ENCODE measurements at regions not wholly inside any gene's neighbourhood (a gene's known extent, or its start where the extent isn't known, plus 50 kb on each side); places are given as distances from the start of the nearest gene placed in this dataset.

GRCh38 chr20:60653111-60653845 lies 598.8 kb upstream of the CDH4 start:
- DNase-seq: no peak

GRCh38 chr20:60658681-60659080 lies 593.4 kb upstream of the CDH4 start:
- DNase-seq: no peak

GRCh38 chr20:60659240-60659639 lies 592.8 kb upstream of the CDH4 start:
- no peak for DNase-seq

GRCh38 chr20:60662307-60662706 lies 589.8 kb upstream of the CDH4 start:
- no peak for DNase-seq

DNA sequence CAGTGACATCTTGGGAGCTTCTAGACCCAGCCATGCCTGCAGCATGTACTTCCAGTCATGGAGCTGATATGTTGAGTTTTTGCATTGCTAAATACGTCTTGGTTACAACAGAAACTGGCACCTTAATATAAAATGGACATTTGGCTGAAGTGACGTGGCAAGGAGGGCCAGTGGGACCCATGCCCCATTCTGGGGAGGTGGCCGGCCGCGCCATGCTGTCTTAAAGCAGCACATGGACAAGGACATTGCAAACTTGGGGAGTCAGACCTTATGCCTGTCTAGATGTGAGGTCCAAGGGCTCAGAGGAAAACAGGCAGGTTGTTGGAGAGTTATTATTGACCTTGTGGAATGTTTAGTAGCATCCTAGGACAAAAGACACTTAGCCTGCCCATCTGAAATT lies 588.0 kb upstream of the CDH4 start:
- DNase-seq: no peak

- DNase-seq: no peak
Measured at GRCh38 chr20:60667641-60668040, 584.4 kb upstream of the CDH4 start.

DNA sequence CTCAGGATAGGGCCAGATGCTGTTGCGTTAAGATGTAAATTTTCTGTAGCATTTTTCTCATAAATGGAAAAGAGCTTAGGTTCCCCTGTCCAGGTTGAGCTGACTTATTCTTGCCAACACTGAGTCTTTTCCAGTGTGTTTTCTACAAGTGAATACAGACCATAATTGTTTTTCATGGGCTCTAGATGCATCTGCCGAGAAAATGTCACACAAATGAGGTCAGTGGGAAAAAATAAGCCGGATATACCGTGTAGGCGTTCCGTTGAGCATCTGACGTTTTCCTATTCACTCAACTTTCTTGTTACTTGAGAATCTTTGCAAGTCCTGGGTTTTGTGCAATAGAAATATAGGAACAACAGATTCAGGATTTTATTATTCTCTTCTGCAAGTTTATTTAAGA lies 582.9 kb upstream of the CDH4 start:
- DNase-seq: no peak

DNA sequence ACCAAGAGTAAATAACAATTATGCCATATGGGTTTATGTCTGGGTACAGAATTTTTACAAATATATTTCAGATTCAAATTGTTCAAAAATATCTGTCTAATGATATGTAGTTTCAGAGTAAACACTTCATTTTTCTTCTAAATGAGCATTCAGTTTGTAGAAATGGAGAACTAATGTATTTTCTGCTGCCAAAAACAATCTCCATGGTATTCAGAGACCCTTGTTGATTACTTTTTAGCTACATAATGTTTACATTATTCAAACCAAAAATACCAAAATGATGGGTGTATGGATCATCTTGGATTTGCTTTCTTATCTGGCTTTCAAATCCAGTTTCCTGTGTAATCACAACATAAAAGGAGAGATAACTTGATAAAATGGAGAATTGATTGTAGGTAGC lies 576.0 kb upstream of the CDH4 start:
- DNase-seq: no peak

- no peak for DNase-seq
Measured at GRCh38 chr20:60677819-60678218, 574.2 kb upstream of the CDH4 start.

GRCh38 chr20:60680554-60680953 lies 571.5 kb upstream of the CDH4 start:
- DNase-seq: no peak

DNA sequence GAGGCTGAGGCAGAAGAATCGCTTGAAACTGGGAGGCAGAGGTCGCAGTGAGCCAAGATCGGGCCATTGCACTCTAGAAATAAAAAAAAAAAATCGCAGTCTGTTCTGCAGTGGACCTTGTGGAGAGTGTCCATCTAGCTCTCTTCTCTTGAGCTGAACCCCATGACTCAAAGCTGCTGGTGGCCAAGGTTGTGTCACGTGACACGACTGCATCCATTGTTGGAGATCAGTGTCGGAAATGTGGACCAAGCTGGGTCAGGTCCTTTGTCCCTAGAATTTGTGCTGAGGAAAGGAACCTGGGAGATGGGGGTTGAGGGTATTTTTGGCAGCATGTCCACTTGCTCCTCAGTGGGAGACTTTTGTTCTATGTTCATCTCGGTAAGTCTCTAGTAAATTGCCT lies 564.8 kb upstream of the CDH4 start:
- DNase-seq: no peak

GRCh38 chr20:60690771-60691170 lies 561.3 kb upstream of the CDH4 start:
- no peak for DNase-seq

GRCh38 chr20:60691966-60692615 lies 560.0 kb upstream of the CDH4 start:
- DNase-seq: no peak

GRCh38 chr20:60693496-60694133 lies 558.4 kb upstream of the CDH4 start:
- no peak for DNase-seq

GRCh38 chr20:60694763-60695162 lies 557.3 kb upstream of the CDH4 start:
- no peak for DNase-seq

DNA sequence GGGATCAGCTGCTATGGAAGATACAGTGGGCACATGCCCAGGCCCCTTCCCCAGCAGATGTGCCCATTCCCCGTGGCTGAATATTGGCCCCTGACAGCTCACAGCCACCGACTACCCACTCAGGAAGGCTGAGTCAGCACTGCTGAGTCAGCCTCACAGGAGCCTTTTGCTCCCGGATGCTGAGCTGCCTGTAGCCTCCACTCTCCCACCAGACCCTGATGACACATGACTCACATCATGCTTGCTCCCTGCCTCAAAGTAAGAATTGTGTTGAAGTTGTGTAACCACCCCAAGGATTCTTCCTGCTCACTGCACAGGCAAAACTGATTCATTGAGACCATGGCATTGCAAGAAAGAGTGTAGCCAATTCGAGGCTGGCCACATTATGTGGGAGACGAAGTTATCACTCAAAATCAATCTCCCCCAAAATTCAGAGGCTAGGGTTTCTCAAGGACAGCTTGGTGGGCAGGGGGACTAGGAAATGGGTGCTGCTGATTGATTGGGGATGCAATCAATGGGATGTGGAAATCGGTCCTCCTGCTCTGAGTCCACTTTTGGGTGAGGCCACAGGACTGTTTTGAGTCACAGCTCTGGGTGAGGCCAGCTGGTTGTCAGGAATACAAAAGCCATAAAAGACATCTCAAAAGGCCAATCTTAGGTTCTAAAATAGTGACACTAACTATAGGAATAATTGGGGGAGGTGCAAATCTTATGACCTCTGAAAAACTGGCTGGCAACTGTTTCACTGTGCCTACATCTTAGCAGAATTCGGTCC lies 556.6 kb upstream of the CDH4 start:
- no peak for DNase-seq

DNA sequence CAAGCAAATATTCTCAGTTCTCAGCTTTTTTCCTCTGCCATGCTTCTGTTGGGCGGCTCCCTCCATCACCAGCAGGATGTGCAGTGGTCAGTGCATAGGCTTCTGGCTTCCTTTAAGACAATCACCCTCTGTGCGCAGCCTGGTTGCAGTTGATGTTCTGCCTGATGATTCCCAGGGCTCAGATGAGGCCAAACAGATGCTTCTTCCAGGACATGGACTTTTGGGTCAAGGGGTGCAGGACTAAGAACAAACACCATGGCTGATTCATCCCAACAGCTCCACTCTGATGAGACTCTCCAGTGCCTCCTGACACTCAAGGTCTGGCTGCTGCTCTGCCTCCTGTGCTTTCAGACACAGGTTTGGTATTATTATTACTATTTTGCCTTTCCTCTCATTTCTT lies 554.8 kb upstream of the CDH4 start:
- no peak for DNase-seq

- DNase-seq: no peak
Measured at GRCh38 chr20:60700728-60701127, 551.3 kb upstream of the CDH4 start.

DNA sequence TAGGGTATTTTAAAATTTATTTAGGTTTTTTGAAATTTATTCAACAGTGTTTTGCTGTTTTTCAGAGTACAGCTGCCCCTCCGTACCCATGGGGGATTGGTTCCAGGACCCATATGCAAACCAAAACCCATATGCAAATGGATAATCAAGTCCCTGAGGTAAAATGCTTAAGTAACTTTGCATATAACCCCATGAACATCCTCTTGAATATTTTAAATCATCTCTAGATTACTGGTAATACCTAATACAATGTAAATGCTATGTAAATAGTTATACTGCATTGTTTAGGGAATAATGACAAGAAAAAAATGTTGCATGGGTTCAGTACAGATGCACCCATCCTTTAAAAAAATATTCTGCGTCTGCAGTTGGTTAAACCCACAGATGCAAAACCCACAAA lies 547.9 kb upstream of the CDH4 start:
- no peak for DNase-seq

- no peak for DNase-seq
Measured at GRCh38 chr20:60713396-60713795, 538.7 kb upstream of the CDH4 start.

- no peak for DNase-seq
Measured at GRCh38 chr20:60715172-60715571, 536.9 kb upstream of the CDH4 start.

DNA sequence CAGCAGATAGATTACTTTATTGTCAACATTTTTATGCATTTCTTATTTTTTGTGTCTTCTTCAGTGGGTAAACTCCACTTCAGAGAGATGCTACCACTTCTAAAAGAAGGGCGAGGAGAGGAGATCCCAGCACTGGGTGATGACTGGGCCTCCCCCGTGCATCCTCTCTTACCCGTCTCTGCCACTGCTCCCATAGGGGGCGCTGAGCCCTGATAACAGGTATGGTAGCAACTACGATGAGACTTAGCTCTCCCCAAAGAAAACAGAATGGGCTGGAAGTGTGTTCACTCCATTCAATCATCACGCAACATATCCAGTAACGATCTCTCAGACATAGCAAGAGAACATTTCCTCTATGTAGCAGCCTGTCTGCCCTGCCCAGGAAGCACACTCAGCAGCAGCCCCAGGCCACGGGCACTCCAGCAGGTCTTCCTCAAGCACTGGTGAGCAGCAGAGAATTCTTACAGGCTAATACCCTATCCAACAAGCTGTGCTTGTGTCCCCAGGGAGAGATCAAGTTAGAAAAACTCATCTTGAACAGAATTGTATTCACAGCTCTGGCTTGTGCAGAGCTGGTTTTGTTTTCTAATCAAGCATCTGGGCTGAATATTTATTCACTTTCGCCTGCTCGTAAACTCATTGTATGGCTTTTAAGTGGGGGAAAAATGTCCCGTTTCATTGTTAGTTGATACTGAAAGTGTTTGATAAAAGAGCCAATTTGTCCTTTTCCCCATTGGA lies 533.1 kb upstream of the CDH4 start:
- no peak for DNase-seq

All from CD4-positive, alpha-beta T cell treated with Interleukin-17A for 4 hours (primary cell).